HG03045 (cell line): ENCODE measurements at regions not wholly inside any gene's neighbourhood (a gene's known extent, or its start where the extent isn't known, plus 50 kb on each side); places are given as distances from the start of the nearest gene placed in this dataset.
"Not testable (repeated sequence)": the region's sequence is repeated elsewhere in the genome, so short reads cannot be mapped to it uniquely, and the experiment has no call there.

Source experiments
- ATAC-seq: cut with Tn5 transposase; IDR thresholded peaks from one replicate; pipeline ENCODE4 v1.9.1; 2021; ENCODE audit warnings: mild to moderate bottlenecking, moderate library complexity; ENCODE audit not compliant: unreplicated experiment

DNA sequence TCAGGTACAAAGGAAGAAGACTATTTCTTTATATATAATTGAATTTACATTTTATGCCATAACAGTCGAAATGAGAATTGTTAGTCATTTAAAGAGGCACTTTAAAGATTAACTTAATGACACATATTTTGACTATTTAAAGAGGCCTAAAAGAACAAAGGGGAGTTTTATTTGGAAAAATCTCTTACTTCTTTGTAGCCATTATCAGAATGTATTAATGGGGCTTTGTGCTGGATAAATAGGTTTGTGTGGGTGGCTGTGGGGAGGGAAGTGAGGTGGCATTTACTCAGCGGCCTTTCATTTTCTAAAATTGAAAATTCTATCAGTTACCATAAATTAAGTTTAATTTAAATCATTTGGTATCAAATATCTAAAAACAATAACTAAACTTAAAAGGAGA, 462.2 kb upstream of the CXADR start:
- no peak for ATAC-seq

DNA sequence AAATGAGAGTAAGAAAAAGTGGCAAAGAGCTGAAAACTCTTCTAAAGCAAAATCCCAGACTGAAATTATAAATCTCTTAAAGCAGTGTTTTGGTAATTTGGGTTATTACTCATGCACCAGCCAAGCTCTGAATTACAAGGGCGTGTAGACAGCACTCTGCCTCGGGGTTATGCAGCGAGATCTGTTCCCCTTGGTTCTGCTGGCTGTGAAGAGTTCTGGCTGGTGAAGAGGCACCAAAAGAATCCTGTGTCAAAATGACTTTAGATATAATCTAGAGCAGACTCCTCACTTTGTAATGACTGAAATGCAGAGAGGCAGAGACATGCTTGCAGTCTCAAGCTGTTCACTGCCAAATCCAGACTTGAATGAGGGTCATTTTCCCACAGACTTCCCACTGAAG, 461.8 kb upstream of the CXADR start:
- ATAC-seq, result no peak

DNA sequence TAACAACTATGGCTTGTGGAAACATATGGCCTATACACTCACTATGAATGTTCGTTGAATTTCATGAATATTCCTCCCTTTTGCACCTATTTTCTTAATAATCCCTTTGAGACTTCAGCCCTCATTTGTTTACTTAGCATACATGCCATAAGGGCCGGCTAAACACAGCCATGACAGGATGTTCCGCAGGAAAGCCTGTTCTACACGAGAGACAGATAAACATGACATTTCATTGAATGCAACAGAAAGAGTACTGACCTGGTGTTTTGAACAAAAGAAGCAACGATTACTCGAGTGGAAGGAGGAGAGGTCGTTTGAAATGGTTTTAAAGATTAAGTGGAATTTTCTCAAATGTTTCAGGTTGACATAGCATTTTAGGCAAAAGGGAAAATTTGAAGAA, 459.5 kb upstream of the CXADR start:
- no peak for ATAC-seq

DNA sequence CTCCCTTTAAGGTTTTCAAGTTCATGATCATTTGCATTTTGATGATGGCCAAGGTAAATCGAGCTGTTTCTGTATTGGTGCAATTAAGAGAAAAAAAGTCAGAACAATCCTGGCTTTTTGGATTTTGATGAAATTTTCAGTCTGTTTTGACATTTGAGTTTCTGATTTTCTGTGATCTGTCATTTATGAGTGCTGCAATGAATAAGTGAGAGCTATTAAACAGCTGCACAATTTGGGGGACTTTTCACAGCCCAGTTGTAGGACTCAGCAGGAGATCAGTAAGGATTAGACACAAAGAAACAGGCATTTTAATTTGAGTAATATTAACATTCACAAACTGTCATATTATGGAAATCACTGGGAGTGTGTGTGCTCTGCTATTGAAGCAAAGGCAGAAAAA, 452.9 kb upstream of the CXADR start:
- ATAC-seq, result no peak

DNA sequence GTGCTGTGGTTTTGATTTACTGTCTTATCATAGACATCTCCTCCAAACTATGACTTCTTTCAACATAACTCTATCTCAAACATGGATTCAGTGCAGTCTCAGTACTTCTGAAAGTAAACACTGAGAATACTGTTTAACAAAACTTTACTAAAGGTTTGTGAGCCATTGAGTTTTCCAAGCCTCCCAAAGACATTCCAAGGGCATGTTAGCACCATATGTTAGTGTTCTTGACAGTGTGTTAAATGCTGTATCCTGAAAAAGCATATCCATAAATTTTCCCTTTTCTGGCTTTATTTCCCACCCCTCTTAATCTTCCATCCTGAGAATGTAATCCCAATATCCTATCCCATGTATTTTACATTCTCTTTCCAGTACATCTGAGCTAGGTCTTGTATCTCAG, 446.8 kb upstream of the CXADR start:
- no peak for ATAC-seq

DNA sequence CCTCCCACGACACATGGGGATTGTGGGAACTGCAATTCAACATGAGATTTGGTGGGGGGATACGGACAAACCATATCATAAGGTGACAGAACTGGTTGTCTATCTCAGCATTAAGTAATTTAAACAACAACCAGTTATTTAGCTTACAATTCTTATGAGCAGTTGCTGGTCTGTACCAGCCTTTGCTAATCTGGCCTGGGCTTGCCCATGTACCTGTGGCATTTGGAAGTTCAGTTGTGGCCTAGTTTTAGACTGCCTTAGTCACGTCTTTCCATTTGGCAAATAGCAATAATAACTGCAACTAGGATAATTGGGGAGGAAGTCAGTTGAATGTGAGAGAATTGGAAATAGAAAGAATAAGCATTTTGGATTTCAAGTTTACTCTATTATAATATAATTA, 441.8 kb upstream of the CXADR start:
- no peak for ATAC-seq

DNA sequence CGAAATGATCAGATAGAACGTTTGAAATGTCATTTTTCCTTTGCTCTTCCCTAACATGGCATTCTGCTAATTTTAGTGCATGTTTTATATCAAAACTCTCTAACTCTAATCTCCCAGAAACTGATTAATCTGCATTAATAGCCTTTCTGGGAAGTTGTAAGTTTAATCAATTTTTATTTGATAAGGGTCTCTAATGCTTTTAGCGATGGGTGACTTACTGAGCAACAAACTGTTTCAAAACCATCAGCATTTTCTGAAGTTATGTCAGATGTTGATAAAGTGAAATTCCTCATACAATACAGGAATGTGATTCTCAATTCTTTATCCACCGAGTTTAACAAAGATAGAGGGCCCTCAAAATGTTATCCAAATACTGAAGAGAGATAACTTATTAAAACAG, 431.6 kb upstream of the CXADR start:
- ATAC-seq, result no peak

DNA sequence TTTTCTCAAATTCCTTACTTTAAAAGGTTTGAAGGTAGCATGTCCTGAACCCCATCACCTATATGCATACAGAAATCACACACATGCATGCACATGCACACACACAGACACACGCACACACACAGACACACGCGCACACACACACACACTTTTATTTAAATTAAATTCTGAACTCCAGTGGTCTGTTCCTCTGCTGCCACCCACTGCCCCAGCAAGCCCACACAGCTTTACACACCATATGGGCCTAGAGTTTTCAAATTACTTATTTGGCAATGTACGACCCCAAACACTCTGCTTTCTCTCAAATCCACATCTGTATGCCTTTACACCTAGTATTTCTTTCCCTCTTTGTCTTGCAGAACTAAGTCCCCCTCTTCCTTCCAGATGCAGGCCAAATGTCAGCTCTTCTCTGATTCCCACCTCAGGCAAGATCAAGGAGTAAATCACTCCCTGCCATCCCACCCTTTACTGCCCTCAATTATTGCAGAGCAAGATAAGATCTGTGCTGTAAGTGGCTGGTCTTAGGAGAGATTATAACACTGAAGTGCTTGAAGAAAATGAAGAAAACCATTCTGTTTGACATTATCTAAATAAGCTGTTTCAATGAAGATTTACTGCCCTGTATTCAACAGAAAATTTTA, 429.9 kb upstream of the CXADR start:
- ATAC-seq, result no peak

DNA sequence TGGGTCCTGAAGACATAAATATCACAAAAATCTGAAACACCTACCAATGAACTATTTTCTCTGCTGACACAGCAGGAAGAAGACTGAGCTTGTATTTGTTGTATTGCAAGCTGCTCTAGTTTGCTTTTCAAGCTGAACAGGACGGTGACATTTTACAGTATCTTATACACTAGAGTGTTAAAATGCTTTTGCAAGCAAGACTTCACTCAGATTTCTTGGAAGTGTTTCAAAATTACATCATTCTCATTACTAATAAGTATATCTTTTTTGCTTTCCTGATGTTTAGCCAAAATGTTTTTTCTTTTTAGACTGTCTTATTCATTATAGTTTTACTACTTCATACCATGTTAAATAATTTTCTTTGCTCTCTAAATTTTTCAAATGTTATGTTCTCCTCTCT, 427.1 kb upstream of the CXADR start:
- no peak for ATAC-seq

DNA sequence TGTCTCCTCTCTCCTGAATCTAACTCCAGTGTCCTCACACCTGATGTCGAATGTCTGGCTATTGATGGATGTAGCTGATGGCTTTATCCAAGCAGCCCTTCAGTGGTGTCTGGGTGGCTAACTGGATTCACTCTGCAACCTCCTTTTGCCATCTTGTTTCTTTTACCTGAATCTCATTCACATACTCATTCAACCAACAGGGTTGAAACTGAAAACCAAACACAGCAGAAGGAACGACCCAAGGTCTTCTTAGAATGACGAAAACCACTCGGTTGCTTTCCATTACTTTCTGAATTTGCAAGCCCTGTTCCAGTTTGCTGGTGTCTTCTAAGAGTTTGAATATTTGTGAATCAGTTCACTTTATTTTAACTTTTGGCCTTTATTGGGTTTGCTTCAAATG, 424.3 kb upstream of the CXADR start:
- ATAC-seq, result no peak

DNA sequence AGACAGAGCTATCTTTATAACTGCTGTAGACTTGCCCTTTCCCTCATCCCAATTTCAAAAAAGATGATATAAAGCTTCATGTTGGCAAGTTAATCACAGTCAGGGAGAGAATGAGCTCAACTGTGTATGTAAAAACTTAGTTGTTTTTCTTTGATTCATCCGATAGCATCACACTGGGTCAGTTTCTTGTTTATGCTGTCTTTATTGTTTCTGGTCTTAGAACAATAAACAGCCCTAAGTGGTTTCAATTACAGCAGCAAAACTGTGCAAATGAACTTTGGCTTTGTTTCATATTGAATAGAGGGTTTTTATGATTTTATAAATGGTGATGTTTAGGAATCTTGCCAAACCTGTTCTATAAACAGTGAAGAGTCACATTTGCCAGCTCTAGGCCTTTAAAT, 423.8 kb upstream of the CXADR start:
- no peak for ATAC-seq

DNA sequence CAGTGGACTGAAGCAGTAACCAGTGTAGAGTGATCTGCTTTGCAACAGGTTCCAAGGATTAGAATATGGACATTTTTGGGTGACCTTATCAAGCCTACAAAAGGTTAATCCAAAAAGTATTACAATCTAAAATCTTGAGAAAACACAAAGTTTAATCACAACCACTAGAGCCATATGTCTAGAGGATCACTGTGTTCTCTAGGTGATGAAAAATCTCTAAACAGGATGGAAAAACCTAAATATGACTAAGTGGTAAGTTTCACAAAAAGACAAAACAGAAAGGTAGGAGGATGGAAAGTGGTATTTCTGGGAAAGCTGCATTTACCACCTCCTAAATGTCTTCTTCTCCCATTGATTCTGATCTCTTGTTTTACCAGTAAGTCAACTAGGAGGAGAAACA, 411.1 kb upstream of the CXADR start:
- ATAC-seq, result no peak

DNA sequence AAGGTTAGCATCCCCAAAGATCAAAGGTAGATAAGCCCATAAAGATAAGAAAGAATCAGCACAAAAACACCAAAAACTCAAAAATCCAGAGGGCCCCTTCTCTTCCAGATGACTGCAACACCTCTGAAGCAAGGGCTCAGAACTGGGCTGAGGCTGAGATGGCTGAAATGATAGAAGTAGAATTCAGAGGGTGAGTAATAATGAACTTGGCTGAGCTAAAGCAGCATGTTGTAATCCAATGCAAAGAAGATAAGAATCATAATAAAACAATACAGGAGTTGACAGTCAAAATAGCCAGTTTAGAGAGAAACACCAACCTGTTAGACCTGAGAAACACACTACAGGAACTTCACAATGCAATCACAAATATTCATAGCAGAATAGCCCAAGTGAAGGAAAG, 406.9 kb upstream of the CXADR start:
- no peak for ATAC-seq

DNA sequence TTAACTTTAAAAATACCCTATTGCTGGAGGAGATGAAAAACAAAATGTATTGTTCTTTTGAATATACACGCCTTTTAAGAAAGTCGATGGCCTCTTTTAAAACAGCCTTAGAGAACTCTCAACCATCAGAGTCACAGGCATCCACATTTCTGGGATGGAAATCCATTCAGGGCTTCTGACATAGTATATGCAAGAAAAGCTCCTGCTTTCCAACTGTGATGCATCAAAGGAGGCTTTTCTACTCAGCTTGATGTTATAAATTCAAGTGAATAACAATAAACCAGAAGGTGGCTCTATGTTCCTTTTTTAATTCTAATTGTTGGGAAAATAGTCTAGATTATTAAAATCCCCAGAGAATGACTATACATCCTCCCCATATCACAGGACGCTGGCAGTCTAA, 398.8 kb upstream of the CXADR start:
- ATAC-seq, result no peak

DNA sequence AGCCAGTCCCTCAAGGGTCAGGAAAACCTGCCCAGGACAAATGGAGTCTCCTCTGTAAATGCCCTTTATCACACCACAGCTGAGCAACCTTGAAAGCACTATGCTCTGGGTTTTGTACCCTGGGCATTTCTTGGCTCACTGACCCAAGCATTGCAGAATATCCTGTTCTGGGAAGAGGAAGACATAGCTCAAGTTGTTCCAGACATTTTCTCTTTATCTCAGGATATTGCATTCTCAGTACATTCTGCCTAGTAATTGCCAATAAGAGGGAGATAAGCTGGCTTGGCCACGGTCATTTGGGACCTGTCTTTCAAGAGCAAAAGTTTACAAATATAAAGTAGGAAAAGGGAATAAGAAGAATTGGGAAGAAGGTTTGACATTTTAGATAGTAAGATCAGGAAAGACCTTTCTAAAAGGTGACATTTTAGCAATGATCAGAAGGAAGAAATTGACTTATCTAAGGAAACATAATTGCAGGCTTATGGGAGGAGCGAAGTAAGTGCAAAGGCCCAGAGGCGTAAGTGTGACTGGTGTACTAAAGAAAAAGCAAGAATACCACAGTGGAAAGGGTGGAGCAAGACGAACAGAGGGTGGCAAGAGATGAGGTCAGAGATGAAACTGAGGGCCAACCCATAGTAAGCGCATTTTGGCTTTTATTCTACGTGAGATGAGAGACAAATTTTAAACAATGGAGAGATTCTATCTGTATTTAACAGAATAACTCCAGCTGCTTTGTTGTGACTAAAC, 394.0 kb upstream of the CXADR start:
- ATAC-seq, result no peak

DNA sequence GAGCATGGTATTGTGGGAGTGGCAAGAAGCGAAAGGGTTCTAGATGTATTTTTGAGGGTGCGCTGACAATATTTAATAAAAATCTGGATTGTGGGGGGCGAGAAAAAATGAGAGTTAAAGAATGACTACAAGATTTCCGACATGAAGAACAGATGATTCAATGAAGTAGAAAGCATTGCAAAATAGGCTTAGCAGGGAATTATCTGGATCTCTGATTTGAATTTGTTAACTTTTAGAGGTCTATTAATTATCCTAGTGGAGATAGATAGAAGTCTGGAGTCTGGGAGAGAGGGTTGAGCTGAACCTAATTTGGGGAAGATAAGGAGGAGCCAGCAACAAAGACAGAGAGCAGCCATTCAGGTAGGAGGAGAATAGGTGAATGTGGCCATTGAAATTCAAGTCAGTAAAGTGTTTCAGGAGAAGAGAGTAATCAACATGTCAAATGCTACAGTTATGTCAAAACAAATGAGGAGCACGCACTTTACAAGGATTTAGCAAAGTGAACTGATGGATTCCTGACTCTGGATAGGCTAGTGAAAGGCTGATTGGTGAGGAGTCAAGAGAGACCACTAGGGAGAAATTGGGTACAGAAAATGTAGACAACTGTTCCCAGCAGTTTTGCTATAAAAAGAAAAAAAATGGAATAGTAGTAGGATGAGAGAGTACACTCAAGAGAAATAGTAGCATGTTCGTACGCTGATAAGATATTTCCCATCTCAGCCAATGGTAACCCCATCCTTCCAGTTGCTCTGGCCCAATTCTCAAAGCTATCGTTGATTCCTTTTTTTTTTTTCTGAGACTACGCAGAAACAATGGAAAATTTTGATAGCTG, 393.2 kb upstream of the CXADR start:
- no peak for ATAC-seq

DNA sequence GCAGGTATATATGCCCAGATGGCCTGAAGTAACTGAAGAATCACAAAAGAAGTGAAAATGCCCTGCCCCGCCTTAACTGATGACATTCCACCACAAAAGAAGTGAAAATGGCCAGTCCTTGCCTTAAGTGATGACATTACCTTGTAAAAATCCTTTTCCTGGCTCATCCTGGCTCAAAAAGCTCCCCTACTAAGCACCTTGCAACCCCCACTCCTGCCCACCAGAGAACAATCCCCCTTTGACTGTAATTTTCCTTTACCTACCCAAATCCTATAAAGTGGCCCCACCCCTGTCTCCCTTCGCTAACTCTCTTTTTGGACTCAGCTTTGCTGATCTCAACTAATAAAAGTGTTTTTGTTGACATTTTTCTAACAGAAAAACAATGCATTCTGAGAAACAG, 385.4 kb upstream of the CXADR start:
- not testable (repeated sequence) for ATAC-seq

DNA sequence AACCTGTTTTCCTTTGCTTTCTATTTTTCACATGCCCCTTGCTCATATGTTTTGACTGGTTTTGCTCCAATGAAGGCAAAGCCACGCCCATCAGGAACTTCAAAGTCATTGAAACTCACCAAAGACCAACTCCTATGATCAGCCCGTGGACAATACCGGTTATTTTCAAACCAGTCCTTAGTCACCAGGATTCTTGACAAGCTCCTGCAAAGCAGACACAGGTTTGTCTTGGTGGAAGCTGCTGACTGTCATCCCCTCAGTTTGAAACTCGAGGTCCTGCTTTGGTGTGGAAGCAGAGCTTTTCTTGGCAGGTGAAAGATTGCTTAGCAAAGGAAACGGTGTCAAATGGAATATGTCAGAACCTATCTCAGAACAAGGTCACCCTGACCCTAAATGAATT, 384.7 kb upstream of the CXADR start:
- ATAC-seq, result no peak

DNA sequence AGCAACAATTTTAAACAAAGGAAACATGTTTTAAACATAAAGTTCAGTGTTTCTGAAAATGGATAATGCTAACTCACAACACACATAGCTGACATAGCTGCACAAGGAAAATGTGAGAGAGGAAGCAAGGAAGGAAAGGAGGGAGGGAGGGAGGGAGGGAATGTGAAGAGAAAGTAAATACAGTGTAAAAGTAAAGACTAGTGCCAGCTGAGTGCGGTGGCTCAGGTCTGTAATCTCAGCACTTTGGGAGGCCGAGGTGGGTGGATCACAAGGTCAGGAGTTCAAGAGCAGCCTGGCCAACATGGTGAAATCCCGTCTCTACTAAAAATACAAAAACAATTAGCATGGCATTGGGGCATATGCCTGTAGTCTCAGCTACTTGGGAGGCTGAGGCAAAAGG, 373.7 kb upstream of the CXADR start:
- ATAC-seq, result not testable (repeated sequence)

DNA sequence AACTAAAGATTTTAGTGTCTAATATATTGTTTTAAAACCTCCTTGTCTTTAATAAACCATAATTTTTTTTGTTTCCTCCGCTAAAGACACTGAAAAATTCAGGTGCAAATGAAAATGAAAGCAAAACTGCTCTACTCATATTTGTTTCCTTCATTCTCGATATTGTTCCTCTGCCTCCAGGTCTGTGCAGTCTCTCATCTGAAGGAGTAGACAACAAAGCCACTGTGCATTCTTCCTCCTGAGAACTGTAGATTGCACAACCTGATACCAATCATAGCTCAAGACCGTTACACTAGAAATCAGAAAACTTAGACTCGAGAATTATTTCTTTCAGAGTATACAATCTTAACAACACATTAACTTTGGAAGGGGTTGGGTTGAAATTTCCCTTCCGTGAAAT, 373.1 kb upstream of the CXADR start:
- no peak for ATAC-seq

DNA sequence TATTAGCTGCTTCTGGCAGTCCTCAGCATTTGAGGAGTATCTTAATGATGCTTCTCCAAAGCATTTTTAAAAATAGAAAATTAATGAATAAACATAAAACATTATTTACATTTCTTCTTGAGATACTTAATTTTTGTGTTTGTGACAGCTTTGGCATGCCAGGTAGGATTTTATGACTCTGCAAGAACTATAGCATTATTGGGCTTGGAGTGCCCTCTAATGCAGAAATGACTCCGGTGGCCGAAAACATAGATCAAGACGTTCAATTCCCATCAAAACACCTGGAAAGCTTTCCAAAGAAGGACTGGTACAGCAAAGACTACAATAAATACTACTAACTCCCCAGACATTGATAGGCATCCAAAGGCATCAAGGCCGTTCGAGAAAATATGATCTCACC, 366.4 kb upstream of the CXADR start:
- no peak for ATAC-seq

DNA sequence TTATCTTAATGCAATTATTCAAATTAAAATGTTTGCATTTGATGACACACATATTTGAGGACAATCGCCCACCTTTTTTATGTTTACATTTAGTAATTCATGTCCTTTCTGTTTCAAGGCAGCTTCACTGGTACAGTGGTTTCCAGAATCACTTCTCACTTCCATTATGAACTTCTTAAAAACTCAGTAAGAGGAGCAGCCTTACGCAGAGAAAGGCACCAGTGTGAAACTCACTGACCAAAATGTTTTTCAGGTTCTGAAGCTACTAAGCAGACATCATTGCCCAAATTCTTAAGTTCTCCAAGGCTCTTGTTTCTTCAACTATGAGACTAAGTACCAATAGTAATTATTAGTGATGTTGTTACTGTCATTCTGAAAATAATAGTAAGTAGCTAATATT, 353.1 kb upstream of the CXADR start:
- no peak for ATAC-seq
